ENCODE measurements at regions not wholly inside any gene's neighbourhood (a gene's known extent, or its start where the extent isn't known, plus 50 kb on each side); places are given as distances from the start of the nearest gene placed in this dataset.

DNA sequence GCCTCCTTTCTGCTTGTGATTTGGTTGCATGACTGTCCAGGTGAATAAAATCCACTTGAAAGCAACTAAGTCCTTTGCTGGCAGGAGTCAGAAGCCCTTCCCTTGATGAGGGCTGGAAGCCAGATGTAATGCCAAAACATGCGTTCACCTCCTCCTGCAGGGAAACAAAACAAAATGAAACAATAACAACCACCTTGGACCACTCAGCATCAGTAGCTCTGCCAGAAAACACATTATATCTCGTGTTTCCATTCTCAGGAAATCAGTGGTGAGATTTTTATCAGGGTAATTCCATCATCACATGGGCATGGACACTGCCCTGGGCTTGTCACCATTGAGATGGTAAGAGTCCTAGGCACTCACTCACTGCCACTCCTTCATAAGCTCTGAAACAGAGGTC lies 350.3 kb upstream of the ACTBL2 start (continued):
- no peak for TF ChIP-seq ATF3 (IDR thresholded peaks at IDR 0.05)
- no peak for TF ChIP-seq REST (IDR thresholded peaks at IDR 0.05)
- TF ChIP-seq RXRA (IDR thresholded peaks at IDR 0.05): no peak
- TF ChIP-seq RAD21 (IDR thresholded peaks at IDR 0.05): no peak

GRCh38 chr5:57831932-57832331 lies 349.3 kb upstream of the ACTBL2 start:
- 97% methylated on average over 2 of the region's 2 CpGs for WGBS
- no peaks in the 10 kb centered on the region for H3K36me3 ChIP-seq (ENCODE audit: control insufficient read depth in 4 of 4, insufficient read depth in 3 of 4, low read depth in 1 of 4, low read length in 3 of 4)
- TF ChIP-seq SP1 (IDR thresholded peaks at IDR 0.05): no peak

GRCh38 chr5:57831090-57831489 lies 348.5 kb upstream of the ACTBL2 start:
- Histone ChIP-seq H3K27me3 (ENCODE audit: control insufficient read depth in 4 of 4, insufficient read depth in 4 of 4, low read length in 3 of 4) (no peaks in the 10 kb centered on the region), H3K4me1 (ENCODE audit: control insufficient read depth in 4 of 4, insufficient read depth in 4 of 4, low read length in 3 of 4) (no peaks in the 10 kb centered on the region), H3K36me3 (ENCODE audit: control insufficient read depth in 4 of 4, insufficient read depth in 3 of 4, low read depth in 1 of 4, low read length in 3 of 4) (no peaks in the 10 kb centered on the region), H3K9ac (ENCODE audit: low read depth in 1 of 2, low read length in 2 of 2) (no peak overlapping the region), H3K27ac (ENCODE audit: low read depth in 1 of 2, low read length in 2 of 2) (no peak overlapping the region), H3K9me3 (ENCODE audit: control insufficient read depth in 4 of 4, low read length in 3 of 4) (no peaks in the 10 kb centered on the region), H3K4me3 (ENCODE audit: low read depth in 1 of 3, low read length in 3 of 3) (no peak overlapping the region)
- TF ChIP-seq HNF4A (conservative IDR thresholded peaks at IDR 0.05) (no peak), JUND (IDR thresholded peaks at IDR 0.05) (no peak), RXRA (IDR thresholded peaks at IDR 0.05) (no peak), FOXA2 (IDR thresholded peaks at IDR 0.05) (no peak), ATF3 (IDR thresholded peaks at IDR 0.05) (no peak), EGR1 (IDR thresholded peaks at IDR 0.05; ENCODE audit: low read depth in 2 of 2) (no peak), RAD21 (IDR thresholded peaks at IDR 0.05) (no peak), NR2F2 (IDR thresholded peaks at IDR 0.05) (no peak), FOXA1 (IDR thresholded peaks at IDR 0.05) (no peak), REST (IDR thresholded peaks at IDR 0.05) (no peak), SP1 (IDR thresholded peaks at IDR 0.05) (no peak)
- TF ChIP-seq, protein P1, sequence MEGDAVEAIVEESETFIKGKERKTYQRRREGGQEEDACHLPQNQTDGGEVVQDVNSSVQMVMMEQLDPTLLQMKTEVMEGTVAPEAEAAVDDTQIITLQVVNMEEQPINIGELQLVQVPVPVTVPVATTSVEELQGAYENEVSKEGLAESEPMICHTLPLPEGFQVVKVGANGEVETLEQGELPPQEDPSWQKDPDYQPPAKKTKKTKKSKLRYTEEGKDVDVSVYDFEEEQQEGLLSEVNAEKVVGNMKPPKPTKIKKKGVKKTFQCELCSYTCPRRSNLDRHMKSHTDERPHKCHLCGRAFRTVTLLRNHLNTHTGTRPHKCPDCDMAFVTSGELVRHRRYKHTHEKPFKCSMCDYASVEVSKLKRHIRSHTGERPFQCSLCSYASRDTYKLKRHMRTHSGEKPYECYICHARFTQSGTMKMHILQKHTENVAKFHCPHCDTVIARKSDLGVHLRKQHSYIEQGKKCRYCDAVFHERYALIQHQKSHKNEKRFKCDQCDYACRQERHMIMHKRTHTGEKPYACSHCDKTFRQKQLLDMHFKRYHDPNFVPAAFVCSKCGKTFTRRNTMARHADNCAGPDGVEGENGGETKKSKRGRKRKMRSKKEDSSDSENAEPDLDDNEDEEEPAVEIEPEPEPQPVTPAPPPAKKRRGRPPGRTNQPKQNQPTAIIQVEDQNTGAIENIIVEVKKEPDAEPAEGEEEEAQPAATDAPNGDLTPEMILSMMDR (IDR thresholded peaks at IDR 0.05; ENCODE audit: low read depth, low read length, missing input control): no peak
- DNase-seq (ENCODE audit: low spot score): no peak

More at GRCh38 chr5:57831932-57832331, 349.3 kb upstream of the ACTBL2 start:
- H3K9me3 ChIP-seq (ENCODE audit: control insufficient read depth in 4 of 4, low read length in 3 of 4): no peaks in the 10 kb centered on the region
- no peak overlapping the region for H3K4me3 ChIP-seq (ENCODE audit: low read depth in 1 of 3, low read length in 3 of 3)
- no peak overlapping the region for H3K9ac ChIP-seq (ENCODE audit: low read depth in 1 of 2, low read length in 2 of 2)
- H3K27ac ChIP-seq (ENCODE audit: low read depth in 1 of 2, low read length in 2 of 2): no peak overlapping the region
- H3K4me1 ChIP-seq (ENCODE audit: control insufficient read depth in 4 of 4, insufficient read depth in 4 of 4, low read length in 3 of 4): no peaks in the 10 kb centered on the region
- DNase-seq (ENCODE audit: low spot score): no peak
- H3K27me3 ChIP-seq (ENCODE audit: control insufficient read depth in 4 of 4, insufficient read depth in 4 of 4, low read length in 3 of 4): no peaks in the 10 kb centered on the region

Data from liver (tissue), 8 donors.